DMS153 treated with DMSO at 0.1 percent for 48 hours (cell line): ENCODE measurements at regions not wholly inside any gene's neighbourhood (a gene's known extent, or its start where the extent isn't known, plus 50 kb on each side); places are given as distances from the start of the nearest gene placed in this dataset.
A peak's percentile ranks its signal among the peaks of the same experiment; 100 is the strongest.
"Not testable (repeated sequence)": the region's sequence is repeated elsewhere in the genome, so short reads cannot be mapped to it uniquely, and the experiment has no call there.

Experiments used
- DNase-seq: peaks from one replicate; lab custom pipeline; 2025; ENCODE audit not compliant: unreplicated experiment; lab: John Stamatoyannopoulos, UW

- no peak for DNase-seq
Observed at GRCh38 chr3:174336784-174337183, 522.4 kb upstream of the NAALADL2 start.

DNA sequence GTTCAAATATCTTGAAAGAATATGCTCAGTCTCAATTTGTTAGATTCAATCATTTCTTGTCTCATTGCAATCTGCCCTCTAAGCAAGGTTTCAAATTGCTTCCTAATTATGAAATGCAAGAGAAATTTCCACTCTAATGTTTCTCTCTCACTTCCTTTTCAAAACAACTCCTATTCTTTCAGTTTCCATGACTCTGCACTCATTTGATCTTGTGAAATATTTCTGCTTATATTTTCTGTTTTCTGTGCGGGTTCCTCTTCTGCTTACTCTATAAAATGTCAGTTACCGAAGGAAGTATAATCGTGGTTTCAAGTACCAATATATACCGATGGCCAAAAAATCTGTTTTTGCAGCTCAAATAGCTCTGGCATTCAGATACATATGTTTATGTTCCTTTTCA is 521.9 kb upstream of the NAALADL2 start:
- no peak for DNase-seq

- DNase-seq, result no peak
Observed at GRCh38 chr3:174340624-174341587, 518.2 kb upstream of the NAALADL2 start.

- DNase-seq, result no peak
Observed at GRCh38 chr3:174342171-174342570, 517.0 kb upstream of the NAALADL2 start.

DNA sequence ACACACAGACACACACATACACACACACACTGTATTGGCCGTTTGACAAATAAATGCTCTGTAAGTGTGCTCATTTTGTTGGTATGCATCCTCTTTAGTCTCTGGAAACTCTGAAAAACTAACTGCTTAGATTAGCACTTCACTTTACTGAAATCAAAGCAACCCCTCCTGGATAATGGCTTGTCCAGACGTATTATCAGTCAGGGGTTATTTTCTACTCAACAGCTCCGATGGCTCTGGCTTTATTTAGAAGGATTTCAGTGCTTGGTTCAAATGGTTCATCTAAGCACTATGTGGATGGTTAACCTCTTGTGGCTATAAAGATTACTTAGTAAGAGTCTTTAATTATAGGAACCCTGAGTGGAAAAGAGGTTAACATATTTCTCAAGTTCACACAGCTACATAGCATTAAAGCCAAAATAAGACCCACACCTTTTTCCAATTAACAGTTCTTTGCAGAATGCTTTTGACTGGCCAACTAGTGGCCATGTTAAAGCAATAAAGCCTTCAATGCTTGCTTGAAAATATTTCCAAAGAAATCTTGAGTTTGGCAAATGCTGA is 516.1 kb upstream of the NAALADL2 start:
- DNase-seq, result no peak

GRCh38 chr3:174346141-174346540 is 513.0 kb upstream of the NAALADL2 start:
- no peak for DNase-seq

DNA sequence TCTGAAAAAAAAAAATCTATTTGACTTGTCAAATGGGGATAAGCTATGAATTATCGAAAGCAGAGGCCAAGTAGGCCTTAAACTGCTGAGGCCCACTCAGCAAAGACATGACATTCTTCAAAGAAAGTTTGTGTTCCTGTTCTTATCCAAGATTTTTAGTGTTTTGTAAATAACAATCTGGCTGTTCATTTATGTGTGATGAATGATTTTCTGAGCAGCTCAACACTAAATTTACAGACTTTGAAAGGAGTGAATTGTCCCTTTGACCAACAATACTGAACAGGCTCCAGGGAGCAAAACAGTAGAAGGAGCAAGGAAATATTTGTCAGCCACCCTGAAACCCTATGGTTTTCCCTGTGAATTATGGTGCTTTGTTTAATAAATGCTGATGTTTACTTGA is 512.6 kb upstream of the NAALADL2 start:
- DNase-seq, result no peak

- DNase-seq, result no peak
Observed at GRCh38 chr3:174347474-174348138, 511.5 kb upstream of the NAALADL2 start.

GRCh38 chr3:174352227-174352626 is 506.9 kb upstream of the NAALADL2 start:
- no peak for DNase-seq

- peak; percentile 23 for DNase-seq
Observed at GRCh38 chr3:174355505-174355904, 503.6 kb upstream of the NAALADL2 start.

GRCh38 chr3:174356596-174356995 is 502.5 kb upstream of the NAALADL2 start:
- DNase-seq, result no peak

GRCh38 chr3:174358252-174358651 is 500.9 kb upstream of the NAALADL2 start:
- no peak for DNase-seq

- DNase-seq, result no peak
Observed at GRCh38 chr3:174362556-174362955, 496.6 kb upstream of the NAALADL2 start.

- no peak for DNase-seq
Observed at GRCh38 chr3:174363256-174363655, 495.9 kb upstream of the NAALADL2 start.

- DNase-seq, result no peak
Observed at GRCh38 chr3:174365796-174366195, 493.3 kb upstream of the NAALADL2 start.

DNA sequence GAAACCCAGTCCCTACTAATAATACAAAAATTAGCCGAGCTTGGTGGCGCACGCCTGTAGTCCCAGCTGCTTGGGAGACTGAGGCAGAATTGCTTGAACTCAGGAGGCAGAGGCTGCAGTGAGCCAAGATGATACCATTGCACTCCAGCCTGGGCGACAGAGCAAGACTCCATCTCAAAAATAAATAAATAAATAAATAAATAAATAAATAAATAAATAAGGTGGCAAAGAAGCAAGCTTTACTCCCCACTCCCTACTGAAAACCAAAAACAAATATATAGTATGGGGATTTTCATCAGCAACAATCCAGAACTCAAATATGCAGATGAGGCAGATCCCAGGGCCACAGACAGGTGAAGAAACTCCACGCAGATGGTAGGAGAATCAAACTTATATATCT is 492.2 kb upstream of the NAALADL2 start:
- DNase-seq, result not testable (repeated sequence)

GRCh38 chr3:174376346-174376745 is 482.8 kb upstream of the NAALADL2 start:
- no peak for DNase-seq

DNA sequence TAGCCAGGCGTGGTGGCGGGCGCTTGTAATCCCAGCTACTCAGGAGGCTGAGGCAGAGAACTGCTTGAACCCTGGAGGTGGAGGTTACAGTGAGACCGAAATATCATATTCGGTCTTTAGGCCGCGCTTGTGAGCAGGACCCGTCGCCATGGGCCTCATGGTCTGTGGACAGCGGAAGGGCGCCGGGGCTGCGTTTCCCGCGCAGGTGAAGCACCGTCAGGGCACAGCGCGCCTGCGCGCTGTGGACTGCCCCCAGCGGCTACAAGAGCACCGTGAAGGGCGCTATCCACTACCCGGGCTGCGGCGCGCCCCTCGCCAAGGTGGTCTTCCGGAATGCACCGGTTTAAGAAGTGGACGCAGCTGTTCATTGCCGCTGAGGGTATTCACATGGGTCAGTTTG is 482.0 kb upstream of the NAALADL2 start:
- no peak for DNase-seq

- DNase-seq, result no peak
Observed at GRCh38 chr3:174377684-174378083, 481.4 kb upstream of the NAALADL2 start.

DNA sequence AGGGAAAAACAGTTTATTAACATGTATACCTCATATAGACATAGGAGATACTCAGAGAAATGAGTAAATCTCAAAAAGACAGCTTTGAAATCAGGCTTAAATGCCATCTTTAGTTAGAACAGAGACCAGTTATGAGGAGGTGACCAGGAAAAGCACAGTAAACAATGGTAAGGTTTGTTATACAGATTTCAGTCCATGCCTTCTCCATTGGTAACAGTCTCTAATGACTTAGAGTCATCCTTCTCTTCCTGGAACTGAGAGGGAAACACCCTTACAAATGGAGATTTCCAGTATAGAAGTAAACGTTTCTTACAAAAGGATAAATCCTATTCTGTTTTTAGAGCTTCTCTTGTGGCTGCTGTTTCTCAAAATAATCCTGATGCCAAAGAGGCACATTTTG is 476.3 kb upstream of the NAALADL2 start:
- no peak for DNase-seq

DNA sequence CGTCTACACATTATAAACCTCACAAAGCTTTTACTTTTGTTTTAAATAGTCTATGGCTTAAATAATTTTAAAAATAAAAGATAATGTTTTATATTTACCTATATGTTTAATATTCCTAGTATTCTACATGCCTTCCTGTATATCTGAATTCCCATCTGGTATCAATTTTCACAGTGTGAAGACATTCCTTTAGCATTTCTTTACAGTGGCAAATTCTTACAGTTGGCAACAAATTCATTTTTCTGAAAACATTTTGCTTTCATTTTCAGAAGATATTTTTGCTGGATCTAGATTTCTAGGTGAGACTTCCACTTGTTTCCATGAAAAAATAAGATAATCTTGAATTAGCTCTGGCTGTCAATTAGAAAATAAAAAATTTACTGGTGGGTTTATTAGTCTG is 471.4 kb upstream of the NAALADL2 start:
- DNase-seq, result no peak

DNA sequence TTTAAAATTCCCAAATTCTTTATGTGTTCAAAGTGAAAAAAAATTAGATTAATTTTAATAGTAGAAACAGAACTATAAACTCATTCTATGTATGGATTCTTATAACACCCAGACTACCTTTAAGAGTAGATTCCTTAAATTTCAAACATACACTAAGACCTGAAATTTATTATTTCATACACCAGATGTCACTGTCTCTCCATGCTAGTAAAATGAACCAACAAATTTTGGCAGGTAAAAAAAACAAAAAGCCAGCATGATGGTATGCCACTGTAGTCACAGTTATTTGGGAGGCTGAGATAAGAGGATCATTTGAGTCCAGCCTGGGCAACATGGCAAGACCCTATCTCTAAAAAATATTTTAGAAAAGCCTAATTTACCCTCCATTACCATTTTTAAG is 461.3 kb upstream of the NAALADL2 start:
- DNase-seq, result no peak
